ENCODE measurements at regions not wholly inside any gene's neighbourhood (a gene's known extent, or its start where the extent isn't known, plus 50 kb on each side); places are given as distances from the start of the nearest gene placed in this dataset.
A peak's percentile ranks its signal among the peaks of the same experiment; 100 is the strongest.

DNA sequence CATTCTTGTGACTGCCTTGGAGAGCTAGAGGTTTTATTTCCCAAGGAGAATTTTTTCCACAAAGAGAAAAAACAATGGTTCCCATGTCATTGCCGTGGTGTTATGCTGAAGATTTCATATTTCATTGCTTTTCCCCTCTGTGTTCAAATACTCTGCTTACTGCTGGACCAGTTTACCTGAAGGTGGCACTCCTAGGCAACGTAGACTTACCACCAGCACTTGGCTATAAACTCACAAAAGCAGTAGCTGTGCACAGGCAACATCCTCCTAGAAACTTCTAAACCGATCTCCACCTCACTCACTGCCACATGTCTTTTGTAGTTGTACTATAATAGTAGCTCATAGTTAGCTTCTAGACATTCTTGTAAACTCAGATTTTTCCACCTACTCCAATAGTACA is 1319.7 kb upstream of the CRIM1 start:
- CTCF ChIA-PET: no interaction called here
- peaks cover 2% of the 10 kb centered on the region for H3K9me3 Mint-ChIP-seq

DNA sequence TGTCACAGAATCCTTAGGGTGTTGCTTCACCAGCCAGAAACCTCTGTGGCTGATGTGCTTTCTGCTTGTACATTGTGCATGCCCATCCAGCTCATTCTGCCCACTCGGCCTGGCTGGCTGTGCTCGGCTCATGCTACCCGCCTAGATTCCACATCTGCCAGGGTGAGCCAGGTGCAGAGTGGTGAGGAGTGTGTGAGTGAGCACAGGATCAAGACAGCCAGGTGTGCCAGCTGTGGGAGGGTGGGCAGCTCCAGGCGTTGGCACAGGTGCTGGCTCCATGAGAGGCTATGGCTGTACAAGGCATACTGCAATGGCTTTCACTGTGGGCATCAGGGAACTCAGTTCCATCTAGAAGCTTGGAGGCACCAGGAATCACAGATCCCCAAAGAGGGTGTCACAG is 1321.8 kb upstream of the CRIM1 start:
- TF ChIP-seq, protein P1, sequence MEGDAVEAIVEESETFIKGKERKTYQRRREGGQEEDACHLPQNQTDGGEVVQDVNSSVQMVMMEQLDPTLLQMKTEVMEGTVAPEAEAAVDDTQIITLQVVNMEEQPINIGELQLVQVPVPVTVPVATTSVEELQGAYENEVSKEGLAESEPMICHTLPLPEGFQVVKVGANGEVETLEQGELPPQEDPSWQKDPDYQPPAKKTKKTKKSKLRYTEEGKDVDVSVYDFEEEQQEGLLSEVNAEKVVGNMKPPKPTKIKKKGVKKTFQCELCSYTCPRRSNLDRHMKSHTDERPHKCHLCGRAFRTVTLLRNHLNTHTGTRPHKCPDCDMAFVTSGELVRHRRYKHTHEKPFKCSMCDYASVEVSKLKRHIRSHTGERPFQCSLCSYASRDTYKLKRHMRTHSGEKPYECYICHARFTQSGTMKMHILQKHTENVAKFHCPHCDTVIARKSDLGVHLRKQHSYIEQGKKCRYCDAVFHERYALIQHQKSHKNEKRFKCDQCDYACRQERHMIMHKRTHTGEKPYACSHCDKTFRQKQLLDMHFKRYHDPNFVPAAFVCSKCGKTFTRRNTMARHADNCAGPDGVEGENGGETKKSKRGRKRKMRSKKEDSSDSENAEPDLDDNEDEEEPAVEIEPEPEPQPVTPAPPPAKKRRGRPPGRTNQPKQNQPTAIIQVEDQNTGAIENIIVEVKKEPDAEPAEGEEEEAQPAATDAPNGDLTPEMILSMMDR (IDR thresholded peaks at IDR 0.05): no peak

More for the DNA sequence above, 1319.7 kb upstream of the CRIM1 start:
- POLR2A ChIA-PET: no interaction called here
- DNase-seq (no peak), ATAC-seq (ENCODE audit: poor library complexity) (no peak)
- H3K27ac Mint-ChIP-seq: no peak overlapping the region
- Histone ChIP-seq H3K27ac (ENCODE audit: low read depth in 1 of 2, low read length in 2 of 2) (no peak overlapping the region), H3K9me3 (ENCODE audit: control insufficient read depth in 1 of 2, insufficient read depth in 1 of 2, low read length in 2 of 2) (peaks cover 0 to 17% of the 10 kb centered on the region in 2 experiments), H3K36me3 (ENCODE audit: insufficient read depth, low read length) (no peaks in the 10 kb centered on the region), H3K27me3 (ENCODE audit: control insufficient read depth in 1 of 2, insufficient read depth in 2 of 2, low read length in 2 of 2) (no peaks in the 10 kb centered on the region), H3K4me1 (ENCODE audit: insufficient read depth, low read length) (no peaks in the 10 kb centered on the region), H3K4me3 (ENCODE audit: low read length) (no peak overlapping the region)
- H3K4me1 Mint-ChIP-seq (ENCODE audit: low read depth): no peaks in the 10 kb centered on the region
- intact Hi-C loops (cut with DNase I, micrococcal nuclease): no loop called here
- H3K36me3 Mint-ChIP-seq (ENCODE audit: low read depth): no peaks in the 10 kb centered on the region
- TF ChIP-seq, protein P1 (IDR thresholded peaks at IDR 0.05): no peak
- H3K4me3 Mint-ChIP-seq: no peak overlapping the region
- no peaks in the 10 kb centered on the region for H3K27me3 Mint-ChIP-seq

DNA sequence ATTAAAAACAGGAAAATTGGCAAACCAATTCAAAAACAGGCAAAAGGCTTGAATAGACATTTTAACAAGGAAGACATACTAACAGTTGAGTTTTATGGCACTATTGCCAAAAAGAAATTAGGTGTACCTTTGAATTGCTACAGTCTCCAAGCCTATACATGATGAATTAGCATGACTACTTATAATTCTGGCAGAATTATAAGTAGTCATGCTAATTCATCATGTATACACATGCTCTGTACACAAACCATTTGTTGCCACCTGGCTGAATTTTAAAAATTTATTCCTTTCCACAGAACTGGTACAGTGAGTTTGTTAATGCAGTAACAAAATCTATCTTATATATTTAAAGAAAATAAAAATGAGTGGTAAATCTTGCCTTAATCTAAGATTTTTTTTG is 1332.0 kb upstream of the CRIM1 start:
- Mint-ChIP-seq H3K9me3 (peaks cover 12% of the 10 kb centered on the region), H3K36me3 (ENCODE audit: low read depth) (no peaks in the 10 kb centered on the region), H3K4me1 (ENCODE audit: low read depth) (no peaks in the 10 kb centered on the region), H3K27me3 (no peaks in the 10 kb centered on the region), H3K27ac (no peak overlapping the region), H3K4me3 (no peak overlapping the region)
- ChIA-PET POLR2A (no interaction called here), CTCF (no interaction called here)
- no peaks in the 10 kb centered on the region for H3K9me3 ChIP-seq (ENCODE audit: control insufficient read depth in 1 of 2, insufficient read depth in 1 of 2, low read length in 2 of 2)
- H3K4me1 ChIP-seq (ENCODE audit: insufficient read depth, low read length): no peaks in the 10 kb centered on the region
- intact Hi-C loops (cut with DNase I, micrococcal nuclease): no loop called here
- H3K27ac ChIP-seq (ENCODE audit: low read depth in 1 of 2, low read length in 2 of 2): no peak overlapping the region
- TF ChIP-seq, protein P1 (IDR thresholded peaks at IDR 0.05): no peak
- H3K4me3 ChIP-seq (ENCODE audit: low read length): no peak overlapping the region
- H3K27me3 ChIP-seq (ENCODE audit: control insufficient read depth in 1 of 2, insufficient read depth in 2 of 2, low read length in 2 of 2): no peaks in the 10 kb centered on the region
- DNase-seq (no peak), ATAC-seq (ENCODE audit: poor library complexity) (no peak)
- H3K36me3 ChIP-seq (ENCODE audit: insufficient read depth, low read length): no peaks in the 10 kb centered on the region

More for the DNA sequence above, 1321.8 kb upstream of the CRIM1 start:
- intact Hi-C loops (cut with DNase I, micrococcal nuclease): no loop called here
- peaks cover 2% of the 10 kb centered on the region for H3K9me3 Mint-ChIP-seq
- H3K27ac Mint-ChIP-seq: no peak overlapping the region
- no peak overlapping the region for H3K4me3 ChIP-seq (ENCODE audit: low read length)
- H3K4me3 Mint-ChIP-seq: no peak overlapping the region
- H3K4me1 Mint-ChIP-seq (ENCODE audit: low read depth): no peaks in the 10 kb centered on the region
- no peaks in the 10 kb centered on the region for H3K4me1 ChIP-seq (ENCODE audit: insufficient read depth, low read length)
- H3K27me3 ChIP-seq (ENCODE audit: control insufficient read depth in 1 of 2, insufficient read depth in 2 of 2, low read length in 2 of 2): no peaks in the 10 kb centered on the region
- no peaks in the 10 kb centered on the region for H3K27me3 Mint-ChIP-seq
- ATAC-seq (ENCODE audit: poor library complexity) (no peak), DNase-seq (peak in 1 of 14 experiments; percentile 3)
- H3K36me3 ChIP-seq (ENCODE audit: insufficient read depth, low read length): no peaks in the 10 kb centered on the region
- CTCF ChIA-PET: no interaction called here
- no peaks in the 10 kb centered on the region for H3K36me3 Mint-ChIP-seq (ENCODE audit: low read depth)
- POLR2A ChIA-PET: no interaction called here
- peaks cover 0 to 14% of the 10 kb centered on the region in 2 experiments for H3K9me3 ChIP-seq (ENCODE audit: control insufficient read depth in 1 of 2, insufficient read depth in 1 of 2, low read length in 2 of 2)
- no peak overlapping the region for H3K27ac ChIP-seq (ENCODE audit: low read depth in 1 of 2, low read length in 2 of 2)

All from CD4-positive, alpha-beta T cell (primary cell).